Sigmoid colon (tissue), 4 donors: ENCODE measurements at regions not wholly inside any gene's neighbourhood (a gene's known extent, or its start where the extent isn't known, plus 50 kb on each side); places are given as distances from the start of the nearest gene placed in this dataset.

ENCODE experiments used
- CTCF ChIP-seq, 4 experiments: fragments of 450-650 bp in 3 of 4; fragments of 200-600 bp in 1 of 4; IDR thresholded peaks; one replicate each; pipeline ENCODE4 v1.5.1; 2016 to 2019; ENCODE audit warnings: antibody characterized with exemption in 4 of 4, mild to moderate bottlenecking in 3 of 4, moderate library complexity in 2 of 4
- EP300 ChIP-seq, 4 donors: sonication (generic); formaldehyde crosslinking; IDR thresholded peaks; one replicate each; pipeline ENCODE4 v1.6.1; 2017; ENCODE audit warnings: antibody characterized with exemption in 4 of 4
- POLR2AphosphoS5 ChIP-seq, 4 donors: sonication (generic); formaldehyde crosslinking; IDR thresholded peaks; one replicate each; pipeline ENCODE4 v1.6.1; 2017; ENCODE audit warnings: antibody characterized with exemption in 4 of 4

DNA sequence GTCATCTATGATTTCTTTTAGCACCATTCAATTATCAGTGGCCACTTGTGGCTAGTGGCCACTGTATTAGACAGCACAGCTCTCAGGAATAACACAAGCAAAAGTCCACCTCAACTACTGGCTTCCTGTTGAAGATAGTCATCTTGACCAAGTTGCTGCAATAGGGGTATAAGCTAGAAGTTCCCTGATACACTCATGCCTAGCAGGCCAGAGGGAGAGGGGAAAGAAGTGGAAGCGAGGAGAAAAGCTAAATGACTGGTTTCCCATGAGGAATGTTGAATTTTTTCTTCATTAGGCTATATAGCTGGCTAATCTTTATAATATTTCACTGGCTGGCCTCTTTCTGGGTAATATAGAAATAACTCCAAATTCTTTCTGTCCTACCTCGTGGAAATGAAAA lies 327.5 kb upstream of the MEOX2 start:
- TF ChIP-seq POLR2AphosphoS5 (IDR thresholded peaks at IDR 0.05) (no peak), EP300 (IDR thresholded peaks at IDR 0.05) (no peak), CTCF (IDR thresholded peaks at IDR 0.05) (no peak)
